HL-60 (cell line): ENCODE measurements at regions not wholly inside any gene's neighbourhood (a gene's known extent, or its start where the extent isn't known, plus 50 kb on each side); places are given as distances from the start of the nearest gene placed in this dataset.

Experiments
- DNase-seq, 2 experiments: peaks; one replicate each; pipeline ENCODE4 v3.0.0-alpha.2; 2010 to 2020; ENCODE audit warnings: low read depth in 1 of 2, low spot score in 1 of 2
- H3K27ac ChIP-seq: fragments of 250-450 bp; sonication (Bioruptor Pico); replicated peaks from 2 replicates; pipeline ENCODE4 v1.5.1; 2020; ENCODE audit warnings: mild to moderate bottlenecking, moderate library complexity
- H3K27me3 ChIP-seq: fragments of 250-450 bp; sonication (Bioruptor Pico); 2 replicates; pipeline ENCODE4 v1.5.1; 2021; ENCODE audit warnings: mild to moderate bottlenecking, moderate library complexity; ENCODE audit not compliant: insufficient read depth, poor library complexity, severe bottlenecking
- H3K4me3 ChIP-seq: replicated peaks from 2 replicates; pipeline ENCODE4 v1.5.1; 2011; ENCODE audit warnings: mild to moderate bottlenecking, control low read depth, low read length; ENCODE audit not compliant: insufficient read depth
- GABPA ChIP-seq: IDR thresholded peaks from 2 replicates; pipeline ENCODE4 v1.6.1; 2012; ENCODE audit warnings: low read depth
- POLR2AphosphoS5 ChIP-seq: IDR thresholded peaks from 2 replicates; pipeline ENCODE4 v1.6.1; 2012; ENCODE audit warnings: low read depth
- SPI1 ChIP-seq: IDR thresholded peaks from 2 replicates; pipeline ENCODE4 v1.6.1; 2012; ENCODE audit warnings: low read depth, mild to moderate bottlenecking, borderline replicate concordance
- TF ChIP-seq, protein P1 (sequence below): IDR thresholded peaks from one replicate; pipeline ENCODE4 v1.5.1; 2011; ENCODE audit warnings: low read length, control low read depth, inconsistent platforms; ENCODE audit not compliant: insufficient read depth
- TF ChIP-seq, protein P2 (sequence below): IDR thresholded peaks from 2 replicates; pipeline ENCODE4 v1.6.1; 2012; ENCODE audit warnings: low read depth; ENCODE audit not compliant: insufficient replicate concordance

DNA sequence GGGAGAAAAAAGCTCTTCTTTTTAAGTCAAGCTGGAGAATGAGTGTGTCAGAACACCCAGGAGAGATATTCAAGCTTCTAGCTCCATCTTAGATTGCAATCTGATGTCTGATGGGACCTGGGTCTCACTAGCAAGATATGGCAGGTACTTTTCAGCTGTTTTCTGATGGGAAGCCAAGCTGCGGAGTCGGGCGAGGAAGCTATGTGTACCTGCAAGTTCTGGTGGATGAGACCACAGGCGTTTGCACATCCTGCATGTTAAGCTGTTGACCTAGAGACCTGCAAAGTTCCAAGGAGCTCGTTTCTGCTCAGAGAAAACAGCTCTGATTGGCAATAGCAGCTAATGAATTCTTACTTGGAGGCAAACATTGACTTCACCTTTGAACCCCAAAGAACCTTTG, 167.3 kb upstream of the GATB start:
- H3K27me3 ChIP-seq: no peaks in the 10 kb centered on the region
- no peak for TF ChIP-seq POLR2AphosphoS5
- TF ChIP-seq, protein P1, sequence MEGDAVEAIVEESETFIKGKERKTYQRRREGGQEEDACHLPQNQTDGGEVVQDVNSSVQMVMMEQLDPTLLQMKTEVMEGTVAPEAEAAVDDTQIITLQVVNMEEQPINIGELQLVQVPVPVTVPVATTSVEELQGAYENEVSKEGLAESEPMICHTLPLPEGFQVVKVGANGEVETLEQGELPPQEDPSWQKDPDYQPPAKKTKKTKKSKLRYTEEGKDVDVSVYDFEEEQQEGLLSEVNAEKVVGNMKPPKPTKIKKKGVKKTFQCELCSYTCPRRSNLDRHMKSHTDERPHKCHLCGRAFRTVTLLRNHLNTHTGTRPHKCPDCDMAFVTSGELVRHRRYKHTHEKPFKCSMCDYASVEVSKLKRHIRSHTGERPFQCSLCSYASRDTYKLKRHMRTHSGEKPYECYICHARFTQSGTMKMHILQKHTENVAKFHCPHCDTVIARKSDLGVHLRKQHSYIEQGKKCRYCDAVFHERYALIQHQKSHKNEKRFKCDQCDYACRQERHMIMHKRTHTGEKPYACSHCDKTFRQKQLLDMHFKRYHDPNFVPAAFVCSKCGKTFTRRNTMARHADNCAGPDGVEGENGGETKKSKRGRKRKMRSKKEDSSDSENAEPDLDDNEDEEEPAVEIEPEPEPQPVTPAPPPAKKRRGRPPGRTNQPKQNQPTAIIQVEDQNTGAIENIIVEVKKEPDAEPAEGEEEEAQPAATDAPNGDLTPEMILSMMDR: no peak
- TF ChIP-seq GABPA: no peak
- TF ChIP-seq SPI1: no peak
- TF ChIP-seq, protein P2, sequence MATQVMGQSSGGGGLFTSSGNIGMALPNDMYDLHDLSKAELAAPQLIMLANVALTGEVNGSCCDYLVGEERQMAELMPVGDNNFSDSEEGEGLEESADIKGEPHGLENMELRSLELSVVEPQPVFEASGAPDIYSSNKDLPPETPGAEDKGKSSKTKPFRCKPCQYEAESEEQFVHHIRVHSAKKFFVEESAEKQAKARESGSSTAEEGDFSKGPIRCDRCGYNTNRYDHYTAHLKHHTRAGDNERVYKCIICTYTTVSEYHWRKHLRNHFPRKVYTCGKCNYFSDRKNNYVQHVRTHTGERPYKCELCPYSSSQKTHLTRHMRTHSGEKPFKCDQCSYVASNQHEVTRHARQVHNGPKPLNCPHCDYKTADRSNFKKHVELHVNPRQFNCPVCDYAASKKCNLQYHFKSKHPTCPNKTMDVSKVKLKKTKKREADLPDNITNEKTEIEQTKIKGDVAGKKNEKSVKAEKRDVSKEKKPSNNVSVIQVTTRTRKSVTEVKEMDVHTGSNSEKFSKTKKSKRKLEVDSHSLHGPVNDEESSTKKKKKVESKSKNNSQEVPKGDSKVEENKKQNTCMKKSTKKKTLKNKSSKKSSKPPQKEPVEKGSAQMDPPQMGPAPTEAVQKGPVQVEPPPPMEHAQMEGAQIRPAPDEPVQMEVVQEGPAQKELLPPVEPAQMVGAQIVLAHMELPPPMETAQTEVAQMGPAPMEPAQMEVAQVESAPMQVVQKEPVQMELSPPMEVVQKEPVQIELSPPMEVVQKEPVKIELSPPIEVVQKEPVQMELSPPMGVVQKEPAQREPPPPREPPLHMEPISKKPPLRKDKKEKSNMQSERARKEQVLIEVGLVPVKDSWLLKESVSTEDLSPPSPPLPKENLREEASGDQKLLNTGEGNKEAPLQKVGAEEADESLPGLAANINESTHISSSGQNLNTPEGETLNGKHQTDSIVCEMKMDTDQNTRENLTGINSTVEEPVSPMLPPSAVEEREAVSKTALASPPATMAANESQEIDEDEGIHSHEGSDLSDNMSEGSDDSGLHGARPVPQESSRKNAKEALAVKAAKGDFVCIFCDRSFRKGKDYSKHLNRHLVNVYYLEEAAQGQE: no peak
- no peak for DNase-seq
- no peak overlapping the region for H3K27ac ChIP-seq
- H3K4me3 ChIP-seq: no peak overlapping the region

DNA sequence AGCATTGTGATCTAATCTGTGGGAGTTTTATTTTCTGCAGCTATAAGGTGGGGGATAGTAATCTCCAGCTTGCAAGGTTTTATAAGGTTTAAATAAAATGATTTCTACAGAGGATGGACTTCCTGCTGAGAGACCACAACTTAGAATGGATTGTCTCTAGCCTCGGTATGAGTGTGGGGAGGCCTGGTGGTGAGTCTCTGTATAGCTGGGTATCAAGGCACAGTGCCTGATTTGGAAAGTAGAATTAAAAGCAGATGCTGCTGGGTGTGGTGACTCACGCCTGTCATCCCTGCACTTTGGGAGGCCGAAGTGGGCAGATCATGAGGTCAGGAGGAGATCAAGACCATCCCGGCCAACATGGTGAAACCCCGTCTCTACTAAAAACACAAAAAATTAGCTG, 162.0 kb upstream of the GATB start:
- TF ChIP-seq GABPA (no peak), POLR2AphosphoS5 (no peak), SPI1 (no peak)
- TF ChIP-seq, protein P1: no peak
- TF ChIP-seq, protein P2: no peak
- Histone ChIP-seq H3K4me3 (no peak overlapping the region), H3K27me3 (no peaks in the 10 kb centered on the region), H3K27ac (no peak overlapping the region)
- DNase-seq: no peak

- no peak for TF ChIP-seq POLR2AphosphoS5
- TF ChIP-seq, protein P2: no peak
- H3K27me3 ChIP-seq: no peaks in the 10 kb centered on the region
- no peak overlapping the region for H3K27ac ChIP-seq
- no peak for DNase-seq
- H3K4me3 ChIP-seq: no peak overlapping the region
Measured at GRCh38 chr4:151922306-151922705, 161.5 kb upstream of the GATB start.

DNA sequence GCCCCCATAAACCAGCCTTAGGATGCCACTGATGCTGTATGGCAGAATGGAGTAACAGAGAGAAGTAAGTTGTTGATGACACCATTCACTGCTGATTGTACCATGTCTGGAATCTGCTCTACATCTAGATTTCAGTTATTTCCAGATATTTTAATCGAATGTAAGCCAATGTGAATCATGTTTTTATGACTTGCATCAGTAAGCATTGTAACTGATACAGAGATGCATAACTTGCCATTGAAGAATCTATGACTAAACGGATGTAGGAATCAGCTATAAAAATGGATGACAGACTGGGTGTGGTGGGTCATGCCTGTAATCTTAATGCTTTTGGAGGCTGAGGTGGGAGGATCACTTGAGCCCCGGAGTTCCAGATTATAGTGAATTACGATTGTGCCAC, 161.0 kb upstream of the GATB start:
- TF ChIP-seq, protein P2: no peak
- TF ChIP-seq GABPA (no peak), SPI1 (no peak), POLR2AphosphoS5 (no peak)
- TF ChIP-seq, protein P1: no peak
- Histone ChIP-seq H3K4me3 (no peak overlapping the region), H3K27me3 (no peaks in the 10 kb centered on the region), H3K27ac (no peak overlapping the region)
- no peak for DNase-seq
